HPDE6-E6E7 (cell line): ENCODE measurements at regions not wholly inside any gene's neighbourhood (a gene's known extent, or its start where the extent isn't known, plus 50 kb on each side); places are given as distances from the start of the nearest gene placed in this dataset.
"Not testable (repeated sequence)": the region's sequence is repeated elsewhere in the genome, so short reads cannot be mapped to it uniquely, and the experiment has no call there.

Experiments used
- DNase-seq: peaks from one replicate; pipeline ENCODE4 v3.0.0; 2011; ENCODE audit warnings: missing footprints; ENCODE audit errors: extremely low spot score

DNA sequence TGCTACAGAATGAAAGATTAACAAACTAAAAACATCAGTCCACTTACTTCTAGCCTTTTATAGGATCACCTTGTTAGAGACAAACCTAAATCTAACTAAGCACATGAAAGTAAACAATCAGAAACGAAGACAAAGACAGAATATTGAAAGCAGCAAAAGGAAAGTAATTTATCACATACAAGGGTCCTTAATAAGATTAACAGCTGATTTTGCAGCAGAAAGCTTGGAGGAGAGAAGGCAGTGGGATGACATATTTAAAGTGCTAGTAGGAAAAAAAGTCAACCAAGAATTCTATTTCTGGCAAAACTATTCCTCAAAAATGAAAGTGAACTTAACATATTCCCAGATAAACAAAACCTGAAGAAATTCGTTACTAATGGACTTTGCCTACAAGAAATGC, 286.4 kb downstream of the RWDD3 start:
- no peak for DNase-seq

DNA sequence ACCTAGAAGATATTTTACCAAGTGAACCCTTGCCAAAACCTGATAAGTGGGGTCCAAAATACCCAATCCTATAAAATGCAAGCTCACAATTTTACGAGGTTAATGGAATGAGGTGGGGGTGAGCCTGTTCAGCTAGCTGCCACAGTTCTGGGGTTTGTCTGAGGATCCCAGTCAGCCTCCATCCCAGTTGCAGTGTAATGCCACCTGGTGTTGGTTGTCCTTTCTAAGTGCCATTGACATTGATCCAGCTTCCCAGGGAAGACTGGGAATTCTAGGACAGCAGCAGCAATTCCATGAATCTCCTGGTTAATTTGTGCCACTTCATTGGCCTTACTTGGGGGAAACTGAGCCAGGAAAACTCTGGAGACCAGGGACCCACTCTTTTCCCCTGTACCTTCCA, 298.3 kb downstream of the RWDD3 start:
- DNase-seq = no peak

DNA sequence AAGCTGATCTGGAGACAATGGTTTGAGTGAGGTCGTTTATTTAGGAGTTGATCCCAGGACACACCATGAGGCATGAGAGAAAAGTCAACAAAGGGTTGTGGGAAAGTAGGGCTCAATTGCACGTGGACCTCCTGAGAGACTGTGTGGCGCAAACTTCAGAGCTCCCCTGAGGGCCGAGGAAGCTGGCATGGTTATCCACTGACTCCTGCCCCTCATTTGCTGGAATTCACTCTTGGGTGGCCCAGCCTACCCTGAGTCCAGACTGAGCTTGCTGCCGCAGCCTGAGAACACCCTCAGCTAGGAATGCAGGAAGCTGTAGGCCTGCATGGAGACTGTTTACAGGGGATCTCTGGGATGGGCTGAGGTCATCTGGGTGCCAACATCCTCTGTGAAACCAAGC, 301.0 kb downstream of the RWDD3 start:
- DNase-seq = no peak

DNA sequence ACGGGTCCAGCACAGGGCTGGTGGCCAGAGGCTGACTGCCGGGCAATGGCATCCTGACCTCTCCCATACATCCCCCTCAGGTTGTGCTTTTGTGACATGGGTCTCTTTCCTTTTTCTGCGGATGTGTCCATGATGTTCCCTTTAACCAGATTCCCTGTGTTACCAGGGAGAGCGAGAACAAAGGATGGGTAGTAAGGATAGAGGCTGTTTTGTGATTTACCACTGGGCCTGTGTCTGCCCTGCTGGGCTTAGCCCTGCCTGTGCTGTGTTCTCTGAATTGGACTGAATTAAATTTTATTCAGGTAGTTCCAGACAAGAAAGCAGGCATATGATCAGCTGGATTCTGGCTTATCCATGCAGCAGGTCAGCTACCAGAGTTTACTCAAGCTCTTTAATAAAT, 301.6 kb downstream of the RWDD3 start:
- no peak for DNase-seq

DNA sequence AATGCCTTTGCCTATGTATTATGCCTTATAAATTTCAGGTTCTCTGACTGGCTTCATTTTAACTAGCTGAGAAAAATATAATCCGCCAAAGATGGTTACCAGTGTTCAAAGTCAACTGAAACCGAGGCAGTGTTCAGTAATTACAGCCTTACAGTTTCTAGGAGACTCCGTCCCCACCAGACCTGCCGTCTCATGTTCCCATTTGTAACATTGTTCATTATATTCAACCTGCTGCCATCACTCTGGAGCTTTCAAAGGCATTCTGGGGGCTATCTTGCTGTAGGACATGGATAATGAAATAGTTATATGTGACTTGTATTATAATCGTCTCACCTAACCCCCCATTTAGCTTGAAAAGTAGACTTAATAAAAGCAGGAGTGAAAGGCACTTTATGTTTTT, 302.5 kb downstream of the RWDD3 start:
- no peak for DNase-seq

DNA sequence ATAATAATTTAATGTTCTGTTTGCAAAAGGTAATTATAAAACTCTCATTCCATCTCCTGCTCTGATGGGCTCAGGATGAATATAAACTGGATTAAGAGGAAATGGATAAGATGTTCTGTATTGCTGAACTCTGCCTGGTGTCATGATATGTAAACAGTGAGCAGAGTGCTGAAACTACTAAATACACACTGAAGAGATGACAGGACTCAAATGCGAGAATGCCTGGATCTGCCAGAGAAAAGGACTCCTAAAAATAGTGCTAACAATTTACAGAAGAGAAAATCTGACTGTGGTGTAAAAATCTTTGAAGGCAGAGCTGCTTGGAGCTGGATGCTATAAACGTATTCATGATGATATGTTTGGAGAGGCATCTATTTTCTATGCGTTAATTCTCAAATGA, 303.2 kb downstream of the RWDD3 start:
- no peak for DNase-seq

DNA sequence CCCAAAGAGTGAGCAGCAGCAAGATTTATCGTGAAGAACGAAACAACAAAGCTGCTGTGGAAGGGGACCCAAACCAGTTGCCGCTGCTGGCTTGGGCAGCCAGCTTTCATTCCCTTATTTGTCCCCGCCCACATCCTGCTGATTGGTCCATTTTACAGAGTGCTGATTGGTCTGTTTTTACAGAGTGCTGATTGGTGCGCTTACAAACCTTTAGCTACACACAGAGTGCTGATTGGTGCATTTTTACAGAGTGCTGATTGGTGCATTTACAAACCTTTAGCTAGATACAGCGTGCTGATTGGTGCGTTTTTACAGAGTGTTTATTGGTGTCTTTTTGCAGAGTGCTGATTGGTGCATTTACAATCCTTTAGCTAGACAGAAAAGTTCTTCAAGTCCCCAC, 304.2 kb downstream of the RWDD3 start:
- DNase-seq = not testable (repeated sequence)

DNA sequence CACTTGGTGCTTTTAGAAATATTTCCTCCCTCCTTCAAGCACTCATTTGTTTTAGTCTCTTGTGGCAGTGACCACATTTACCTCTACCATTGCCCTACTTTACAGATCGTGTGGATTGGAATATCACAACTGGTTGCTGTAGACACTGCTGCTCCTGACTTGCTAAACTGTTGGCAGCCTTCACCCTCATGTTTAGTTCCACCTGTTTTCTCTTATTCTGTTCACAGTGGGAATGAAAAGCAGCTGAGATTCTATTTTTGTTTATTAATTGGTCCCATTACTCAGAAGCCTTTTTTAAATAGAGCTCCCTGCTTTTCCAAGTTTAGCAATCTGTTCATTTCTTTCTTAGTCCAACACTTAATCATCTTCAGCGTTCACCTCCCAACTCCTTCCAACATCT, 308.9 kb downstream of the RWDD3 start:
- no peak for DNase-seq

DNA sequence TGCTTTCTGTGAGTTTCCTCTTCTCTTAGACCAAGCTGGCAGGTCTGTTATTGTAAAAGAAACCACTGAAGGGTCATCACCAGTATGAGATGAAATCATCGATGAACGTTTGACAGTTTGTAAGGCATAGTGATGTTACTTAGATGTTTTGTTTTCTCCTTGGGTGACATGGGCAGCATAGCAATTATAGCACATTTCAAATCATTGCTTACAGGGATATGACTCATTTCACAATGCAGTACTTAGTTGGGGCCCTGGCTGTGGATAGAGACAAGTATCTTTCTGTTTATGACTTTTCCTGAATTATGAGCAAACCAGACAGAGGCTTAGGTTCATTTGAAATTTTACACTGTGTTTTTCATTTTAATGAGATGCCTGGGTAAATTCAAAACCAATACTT, 313.0 kb downstream of the RWDD3 start:
- DNase-seq = no peak

DNA sequence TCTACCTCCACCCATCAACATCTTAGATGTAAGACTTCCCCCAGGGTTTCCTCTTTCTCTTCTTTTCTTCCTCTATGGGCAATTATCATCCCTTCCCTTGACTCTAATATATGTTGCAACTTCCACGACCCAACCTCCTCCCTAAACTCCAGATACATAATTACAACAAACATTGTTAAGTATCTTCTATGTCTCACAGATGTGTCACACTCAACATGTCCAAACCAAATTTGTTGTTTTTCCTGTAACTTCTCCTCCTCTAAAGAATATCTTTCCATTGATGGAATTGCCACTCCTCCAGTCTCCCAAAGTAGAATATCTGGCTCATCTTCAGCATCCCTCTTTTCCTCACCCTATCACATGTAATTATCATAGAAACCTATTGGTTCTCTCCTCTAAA, 314.2 kb downstream of the RWDD3 start:
- DNase-seq = no peak

DNA sequence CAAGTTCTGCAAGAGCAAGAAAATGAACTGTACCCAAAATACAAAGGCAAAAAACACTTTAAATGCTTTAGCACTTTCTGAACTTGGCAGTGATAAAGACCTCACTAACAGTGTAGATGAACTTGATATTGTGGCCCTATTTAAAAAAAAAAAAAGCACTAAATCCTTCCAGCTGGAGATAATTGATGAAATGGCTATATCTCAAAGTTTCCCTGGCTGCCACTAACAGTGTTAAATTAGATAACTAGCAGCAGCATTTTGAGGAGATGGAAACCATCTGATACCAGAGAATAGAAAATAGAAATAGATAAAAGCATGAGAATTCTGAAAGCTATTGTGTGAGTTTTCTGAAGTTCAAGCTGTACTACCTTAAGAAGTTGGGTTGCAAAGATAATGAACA, 317.2 kb downstream of the RWDD3 start:
- no peak for DNase-seq

DNA sequence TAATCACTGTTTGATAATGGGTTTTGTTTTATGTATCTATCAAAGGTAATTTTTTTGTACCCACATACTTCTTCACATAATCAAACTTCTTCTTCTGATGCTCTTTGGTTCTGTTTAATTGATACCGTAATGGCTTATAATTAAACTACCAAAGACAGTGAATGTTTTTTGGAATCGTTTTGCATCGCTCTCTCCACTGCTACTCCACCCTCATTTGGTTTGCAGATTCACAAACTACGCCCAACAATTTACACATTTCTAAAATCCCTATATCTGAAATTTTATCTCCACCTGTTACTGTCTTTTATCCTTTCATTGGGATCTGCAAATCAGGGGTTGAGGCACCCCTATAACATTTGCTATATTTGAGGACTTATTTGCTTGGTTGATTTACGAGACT, 319.6 kb downstream of the RWDD3 start:
- no peak for DNase-seq

DNA sequence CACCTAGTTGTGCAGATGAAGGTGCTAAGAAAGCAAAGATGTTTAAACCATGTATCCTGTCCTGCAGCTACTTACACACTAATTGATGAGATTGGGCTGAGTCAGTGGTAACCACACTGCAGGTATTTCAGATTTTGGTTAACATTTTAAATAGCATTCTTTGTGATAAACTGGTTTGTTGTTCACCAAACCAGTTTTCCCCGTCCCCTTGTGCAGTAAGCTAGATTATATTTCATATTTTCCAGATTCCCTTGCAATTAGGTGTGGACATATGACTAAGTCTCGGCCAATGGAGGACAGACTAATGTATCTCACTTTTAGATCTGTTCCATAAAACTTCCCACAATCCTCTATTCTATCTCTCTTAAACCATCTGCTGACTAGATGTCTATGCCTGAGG, 320.4 kb downstream of the RWDD3 start:
- DNase-seq = no peak

DNA sequence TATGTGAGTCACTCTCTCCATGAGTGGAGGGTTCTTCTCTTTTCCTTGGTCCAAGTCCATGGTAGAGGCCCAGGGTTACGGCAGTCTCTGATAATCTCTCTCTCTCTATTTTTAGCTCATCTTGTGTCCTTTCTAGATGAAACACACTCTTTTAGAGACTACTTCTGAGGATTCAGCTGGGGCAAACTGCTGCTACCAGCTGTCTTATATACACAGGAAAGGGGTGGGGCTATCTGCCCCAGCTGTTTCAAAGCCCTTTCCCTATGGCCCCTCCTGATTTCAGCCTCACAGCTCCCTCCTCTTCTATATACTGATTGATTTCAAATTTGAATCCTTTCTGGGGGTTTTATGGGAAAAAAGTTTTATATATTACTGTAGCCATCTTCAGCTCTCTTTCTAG, 324.8 kb downstream of the RWDD3 start:
- no peak for DNase-seq

DNA sequence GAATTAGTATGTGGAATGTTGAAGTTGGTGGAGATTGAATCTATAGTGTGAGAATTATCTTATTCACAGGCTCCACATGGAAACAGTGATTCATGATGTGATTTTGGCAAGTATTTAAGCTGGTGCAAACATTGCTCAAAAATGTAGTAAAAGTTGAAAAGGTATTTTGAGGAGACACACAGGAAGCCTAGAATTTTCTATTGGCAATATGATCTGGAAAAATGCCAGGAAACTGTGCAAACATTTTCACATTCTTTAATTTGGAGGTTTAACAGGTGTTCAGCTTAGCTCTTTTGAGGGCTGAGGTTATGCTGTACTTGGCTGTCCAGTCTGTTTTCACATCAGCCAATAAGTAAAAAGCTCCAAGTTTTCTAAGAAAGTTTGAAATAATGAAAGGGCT, 327.3 kb downstream of the RWDD3 start:
- DNase-seq = no peak

DNA sequence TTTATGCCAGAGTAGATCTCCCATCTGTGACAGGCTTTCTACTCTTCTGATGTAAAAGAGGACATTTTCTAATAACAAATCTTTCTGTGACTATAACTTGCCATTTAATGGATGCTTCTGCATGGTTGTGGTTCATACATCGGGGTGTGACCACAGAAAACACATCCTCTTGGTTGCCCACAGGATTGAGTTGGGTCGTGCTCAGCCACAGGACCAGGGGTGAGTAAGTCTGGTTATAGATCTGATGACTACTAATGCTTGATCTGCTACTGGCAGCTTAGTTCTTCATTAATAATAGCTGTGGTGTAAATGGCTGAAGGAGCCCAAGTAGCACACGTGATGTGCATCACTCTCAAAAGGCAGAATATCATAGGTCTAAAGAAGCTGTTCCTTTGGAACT, 328.2 kb downstream of the RWDD3 start:
- DNase-seq = no peak

DNA sequence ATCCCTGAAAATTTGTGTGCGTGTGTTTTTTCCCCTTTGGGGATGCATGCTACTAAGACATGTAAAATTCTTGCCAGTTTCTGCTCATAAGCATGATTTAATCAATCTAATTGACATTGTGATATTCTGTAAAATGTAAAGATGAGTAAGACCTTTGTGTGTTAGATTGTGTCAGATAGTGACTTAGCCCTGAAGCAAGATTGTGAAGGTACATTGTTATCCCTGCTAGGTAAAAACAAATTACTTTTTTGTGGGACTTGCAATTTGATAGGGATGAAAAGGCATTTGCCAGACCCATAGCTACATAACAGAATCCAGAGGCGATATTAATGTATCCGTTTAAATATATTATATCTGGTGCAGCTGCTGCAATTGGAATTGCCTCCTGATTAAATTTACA, 338.0 kb downstream of the RWDD3 start:
- no peak for DNase-seq

DNA sequence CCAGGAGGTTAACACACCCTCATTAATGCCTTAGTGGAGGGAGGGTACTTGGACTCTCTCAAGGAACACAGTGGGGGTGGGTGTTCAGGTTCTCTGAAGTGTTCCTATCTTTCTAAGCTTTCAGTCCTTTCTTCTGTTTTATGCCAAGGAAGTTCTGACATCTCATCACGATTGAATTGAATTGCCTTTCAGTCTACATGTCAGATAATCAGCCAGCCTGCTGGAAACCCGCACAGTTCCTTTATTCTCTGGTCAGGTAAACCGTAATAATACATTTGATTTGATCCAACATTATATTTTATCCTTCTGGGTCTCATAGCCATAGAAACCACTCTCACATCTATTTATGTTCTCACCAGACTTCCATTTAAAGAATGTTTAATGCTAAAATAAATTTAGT, 339.0 kb downstream of the RWDD3 start:
- no peak for DNase-seq

DNA sequence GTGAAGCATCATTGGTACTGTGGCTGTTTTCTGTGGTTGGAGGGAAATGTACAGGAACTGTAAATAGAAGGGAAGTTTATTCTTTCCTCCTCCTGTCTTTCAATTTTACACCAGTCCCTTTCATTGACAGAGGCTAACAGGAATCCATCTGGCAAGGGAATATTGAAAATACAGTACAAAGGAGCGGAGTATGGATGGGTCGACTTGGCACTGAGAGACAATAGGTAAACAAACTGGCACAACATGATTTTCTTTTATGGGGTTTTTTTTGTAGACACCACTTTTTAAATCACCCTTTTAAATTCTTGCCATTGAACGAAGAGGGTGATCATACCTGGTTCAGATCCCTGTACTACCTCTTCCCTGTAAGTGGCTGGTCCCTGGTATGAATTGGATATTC, 341.3 kb downstream of the RWDD3 start:
- no peak for DNase-seq

DNA sequence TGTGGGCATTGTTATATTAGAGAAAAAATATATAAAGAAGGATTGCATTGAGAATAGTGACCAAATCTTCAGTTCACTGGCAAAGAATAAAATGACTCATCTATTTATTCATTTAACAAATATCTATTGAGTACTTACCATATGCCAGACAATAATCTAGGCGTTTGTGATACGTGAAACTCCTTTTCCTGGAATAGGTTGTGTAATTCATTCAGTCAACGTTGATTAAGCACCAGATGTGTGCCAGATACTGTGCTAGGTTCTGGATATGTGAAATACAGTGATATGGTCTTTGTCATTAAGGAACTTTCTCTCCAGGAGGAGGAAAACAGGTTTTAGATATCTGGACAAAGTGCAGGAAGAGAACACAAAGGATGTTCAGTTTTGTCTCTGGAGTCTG, 344.5 kb downstream of the RWDD3 start:
- DNase-seq = no peak

DNA sequence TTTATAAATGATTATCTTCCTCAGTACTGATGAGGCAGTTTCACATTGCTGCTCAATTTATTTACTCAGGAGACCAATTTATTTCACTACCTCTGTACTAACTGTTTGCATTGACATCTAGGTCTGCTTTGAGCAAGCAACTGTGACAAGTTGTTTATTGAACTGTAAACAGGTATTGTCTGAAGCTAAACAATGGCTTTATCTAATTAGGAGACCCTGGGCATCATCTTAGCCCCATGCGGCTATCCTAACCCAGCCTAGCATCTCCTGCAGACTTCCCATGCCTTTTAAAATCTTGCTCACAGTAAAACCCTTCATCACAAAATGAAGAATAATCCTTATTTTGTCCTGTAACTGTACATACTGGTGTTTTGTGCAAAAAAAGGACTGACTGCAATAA, 348.2 kb downstream of the RWDD3 start:
- no peak for DNase-seq

DNA sequence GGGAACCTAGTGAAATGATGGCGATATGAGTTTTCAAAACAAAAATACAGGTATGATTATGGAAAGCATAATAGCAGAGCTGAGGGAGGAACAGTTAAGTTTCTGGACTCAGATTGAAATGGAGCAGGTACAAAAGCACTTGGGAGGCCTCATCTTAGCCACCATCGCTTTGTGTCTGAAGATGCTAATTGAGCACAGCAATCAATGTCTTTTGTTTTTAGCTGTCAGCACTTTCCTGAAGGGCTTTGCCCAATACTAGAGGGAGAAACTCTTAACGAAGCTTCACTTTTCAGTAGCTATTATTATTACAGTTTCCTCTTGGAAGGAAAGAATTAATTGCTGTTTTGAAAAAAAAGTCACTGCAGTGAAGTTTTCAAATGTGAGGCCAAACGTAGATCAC, 348.7 kb downstream of the RWDD3 start:
- no peak for DNase-seq

DNA sequence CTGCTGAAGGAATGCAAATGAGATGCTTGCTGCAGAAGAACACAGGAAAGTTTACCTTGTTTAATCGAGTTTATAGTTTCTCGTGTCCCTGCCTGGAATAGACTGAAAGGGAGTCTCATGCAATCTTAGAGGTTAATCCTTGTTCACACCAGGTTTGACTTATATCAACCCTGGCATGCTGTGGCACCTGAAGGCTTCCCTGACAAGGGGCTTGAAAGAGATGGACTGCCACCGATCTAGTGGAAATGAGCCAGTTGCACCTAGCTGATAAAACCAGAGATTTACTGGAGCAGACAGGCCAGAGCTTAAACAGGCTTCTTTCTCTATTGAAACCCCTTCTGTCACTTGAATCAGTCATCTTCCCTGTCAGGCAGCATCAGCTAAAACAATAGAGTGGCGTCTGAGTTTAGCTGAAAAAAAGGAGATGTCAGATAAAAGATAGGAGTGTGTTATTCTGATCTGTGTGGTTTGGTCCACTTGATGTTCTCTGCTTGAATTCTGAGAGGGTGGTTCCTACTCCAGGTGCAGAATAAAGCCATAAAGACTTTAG, 349.7 kb downstream of the RWDD3 start:
- DNase-seq = no peak

DNA sequence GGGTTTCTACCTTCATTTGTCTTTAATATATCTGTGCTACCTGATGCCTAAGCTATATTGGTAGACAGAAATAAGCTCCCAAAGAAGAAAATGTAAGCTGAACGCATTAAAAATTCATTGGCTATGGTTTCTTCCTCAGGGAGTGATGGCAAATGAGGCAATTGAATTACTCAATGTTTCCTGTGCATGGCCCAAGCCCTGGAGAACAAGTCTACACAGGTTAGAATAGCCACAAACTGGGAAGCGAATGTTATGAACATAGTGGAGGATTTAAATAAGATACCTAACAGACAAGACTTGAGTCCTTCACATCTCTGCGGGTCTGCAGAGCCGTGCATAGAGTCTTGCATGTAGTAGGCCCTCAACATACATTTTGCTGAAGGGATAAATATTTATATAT, 350.3 kb downstream of the RWDD3 start:
- DNase-seq = peak; percentile 66

DNA sequence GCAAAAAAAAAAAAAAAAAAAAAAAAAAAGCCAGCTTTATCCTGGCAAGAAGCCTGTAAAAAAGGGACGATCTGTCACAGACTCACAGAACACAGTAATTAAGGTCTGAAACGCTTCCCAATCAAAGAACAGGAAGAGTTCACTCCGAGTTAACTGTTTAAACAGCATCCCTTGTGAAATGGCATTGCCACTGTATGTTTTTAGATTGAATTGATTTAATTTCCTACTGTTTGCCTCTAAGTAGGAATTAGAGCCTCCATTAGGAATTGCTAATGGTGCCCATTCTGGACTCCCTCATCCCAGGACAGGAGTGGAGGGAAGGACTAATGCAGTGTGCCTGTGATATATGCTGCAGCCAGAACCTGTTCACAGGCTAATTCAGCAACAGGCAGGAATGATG, 370.8 kb downstream of the RWDD3 start:
- no peak for DNase-seq
